Peyer's patch (tissue), 4 donors: ENCODE measurements at regions not wholly inside any gene's neighbourhood (a gene's known extent, or its start where the extent isn't known, plus 50 kb on each side); places are given as distances from the start of the nearest gene placed in this dataset.

Experiments used
- CTCF ChIP-seq, 6 experiments: fragments of 450-650 bp in 4 of 6; fragments of 200-600 bp in 2 of 6; sonication (generic) in 1 of 6; IDR thresholded peaks; one replicate each; pipeline ENCODE4 v1.5.1; 2017 to 2019; ENCODE audit warnings: antibody characterized with exemption in 6 of 6, mild to moderate bottlenecking in 3 of 6, moderate library complexity in 1 of 6
- POLR2A ChIP-seq, 2 donors: fragments of 450-650 bp; IDR thresholded peaks; one replicate each; pipeline ENCODE4 v1.5.1; 2017; ENCODE audit warnings: antibody characterized with exemption in 2 of 2, mild to moderate bottlenecking in 2 of 2, moderate library complexity in 2 of 2

DNA sequence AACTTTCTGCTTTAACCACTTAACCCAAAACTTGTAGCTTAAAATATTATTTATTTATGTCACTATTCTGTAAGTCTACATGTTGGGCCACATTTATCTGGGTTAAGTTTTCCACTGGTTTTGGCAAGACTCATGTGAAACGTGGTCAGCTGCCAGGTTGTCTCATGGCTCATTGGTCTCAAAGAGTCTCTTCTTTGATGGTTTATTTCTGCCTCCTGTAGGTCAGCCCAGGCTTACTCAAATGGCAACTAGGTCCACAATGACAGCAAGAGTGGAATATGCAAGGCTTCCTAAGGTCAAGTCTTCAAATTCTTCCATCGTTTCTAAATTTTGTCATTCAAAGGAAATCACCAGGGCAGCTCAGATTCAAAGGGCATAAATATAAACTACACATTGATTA, 828.7 kb downstream of the PCDH7 start:
- no peak for TF ChIP-seq CTCF (IDR thresholded peaks at IDR 0.05)
- TF ChIP-seq POLR2A (IDR thresholded peaks at IDR 0.05): no peak
